IMR-90 (cell line): ENCODE measurements at regions not wholly inside any gene's neighbourhood (a gene's known extent, or its start where the extent isn't known, plus 50 kb on each side); places are given as distances from the start of the nearest gene placed in this dataset.

ENCODE experiments used
- ATAC-seq: fragments of 200-7000 bp; cut with Tn5 transposase; 2 replicates; pipeline ENCODE4 v1.9.1; 2020; ENCODE audit warnings: low read depth, mild to moderate bottlenecking, moderate library complexity
- BruUV-seq: library from RNA; stranded (reverse); fragments of 400-500 nt; replicated peaks from 2 replicates; lab custom pipeline; 2021; lab: Mats Ljungman, UMichigan
- CTCF ChIA-PET: fragments of 300-600 bp; formaldehyde crosslinking; extraction: SDS; loops from one replicate; lab custom pipeline; 2021; ENCODE audit warnings: antibody characterized with exemption; lab: Yijun Ruan, JAX
- POLR2A ChIA-PET: fragments of 300-600 bp; sonication (Branson Sonifier 250); formaldehyde crosslinking; loops from one replicate; lab custom pipeline; 2022; ENCODE audit warnings: antibody characterized with exemption; ENCODE audit not compliant: unreplicated experiment; lab: Charles Lee
- DNase-seq: peaks from one replicate; pipeline ENCODE4 v3.0.0; 2013
- H2AFZ ChIP-seq: replicated peaks from 2 replicates; pipeline ENCODE3; 2013; ENCODE audit warnings: low read length, mild to moderate bottlenecking; ENCODE audit not compliant: poor library complexity
- H2AK5ac ChIP-seq: 2 replicates; pipeline ENCODE4 v1.6.1; 2013; ENCODE audit warnings: low read depth, low read length, inconsistent platforms
- H2AK9ac ChIP-seq: replicated peaks from 2 replicates; pipeline ENCODE3; 2013; ENCODE audit warnings: mild to moderate bottlenecking, low read depth, low read length, moderate library complexity; ENCODE audit not compliant: poor library complexity
- H2BK120ac ChIP-seq: 2 replicates; pipeline ENCODE4 v1.6.1; 2013; ENCODE audit warnings: low read depth, low read length, inconsistent platforms
- H2BK15ac ChIP-seq: 3 replicates; pipeline ENCODE4 v1.6.1; 2013; ENCODE audit warnings: low read depth, low read length, inconsistent platforms
- H2BK20ac ChIP-seq: 2 replicates; pipeline ENCODE4 v1.6.1; 2013; ENCODE audit warnings: low read depth, mild to moderate bottlenecking, inconsistent platforms, low read length, moderate library complexity
- H2BK5ac ChIP-seq: 2 replicates; pipeline ENCODE4 v1.6.1; 2013; ENCODE audit warnings: mild to moderate bottlenecking, low read depth, low read length, inconsistent platforms; ENCODE audit not compliant: poor library complexity, severe bottlenecking
- H3K14ac ChIP-seq: replicated peaks from 2 replicates; pipeline ENCODE4 v1.6.1; 2013; ENCODE audit warnings: low read depth, low read length, inconsistent platforms
- H3K18ac ChIP-seq: 2 replicates; pipeline ENCODE4 v1.6.1; 2013; ENCODE audit warnings: low read depth, low read length, control low read depth
- H3K23ac ChIP-seq: 2 replicates; pipeline ENCODE4 v1.6.1; 2013; ENCODE audit warnings: low read depth, low read length, inconsistent platforms
- H3K27ac ChIP-seq: 2 replicates; pipeline ENCODE4 v1.5.1; 2013; ENCODE audit warnings: mild to moderate bottlenecking, control low read depth, low read length; ENCODE audit not compliant: insufficient read depth
- H3K27me3 ChIP-seq: 2 replicates; pipeline ENCODE4 v1.6.1; 2013; ENCODE audit warnings: low read length; ENCODE audit not compliant: control insufficient read depth, insufficient read depth
- H3K36me3 ChIP-seq: 2 replicates; pipeline ENCODE4 v1.6.1; 2013; ENCODE audit warnings: low read length, mixed read lengths; ENCODE audit not compliant: control insufficient read depth, insufficient read depth
- H3K4ac ChIP-seq: 2 replicates; pipeline ENCODE4 v1.6.1; 2013; ENCODE audit warnings: low read depth, low read length, inconsistent platforms
- H3K4me1 ChIP-seq: 2 replicates; pipeline ENCODE4 v1.6.1; 2013; ENCODE audit warnings: low read length, mixed read lengths; ENCODE audit not compliant: control insufficient read depth, insufficient read depth
- H3K4me2 ChIP-seq: 2 replicates; pipeline ENCODE4 v1.6.1; 2013; ENCODE audit warnings: low read depth, mild to moderate bottlenecking, control low read depth, low read length, moderate library complexity
- H3K4me3 ChIP-seq: 2 replicates; pipeline ENCODE4 v1.5.1; 2013; ENCODE audit warnings: low read depth, mild to moderate bottlenecking, control low read depth, low read length, moderate library complexity; ENCODE audit not compliant: insufficient read depth
- H3K56ac ChIP-seq: 2 replicates; pipeline ENCODE4 v1.6.1; 2013; ENCODE audit warnings: low read length, inconsistent platforms; ENCODE audit not compliant: insufficient read depth; ENCODE audit errors: extremely low read depth
- H3K79me1 ChIP-seq, 2 experiments: 2 replicates each; pipeline ENCODE4 v1.6.1; 2013; ENCODE audit warnings: low read length in 2 of 2, inconsistent platforms in 1 of 2, low read depth in 1 of 2
- H3K9ac ChIP-seq: 2 replicates; pipeline ENCODE4 v1.6.1; 2013; ENCODE audit warnings: low read depth, low read length, control low read depth
- H3K9me1 ChIP-seq: 2 replicates; pipeline ENCODE4 v1.6.1; 2013; ENCODE audit warnings: low read length, inconsistent platforms; ENCODE audit not compliant: insufficient read depth
- H3K9me3 ChIP-seq: 2 replicates; pipeline ENCODE4 v1.6.1; 2013; ENCODE audit warnings: low read length; ENCODE audit not compliant: control insufficient read depth, insufficient read depth
- H4K20me1 ChIP-seq: 2 replicates; pipeline ENCODE4 v1.6.1; 2013; ENCODE audit warnings: low read length, inconsistent platforms; ENCODE audit not compliant: insufficient read depth
- H4K5ac ChIP-seq: 2 replicates; pipeline ENCODE4 v1.6.1; 2013; ENCODE audit warnings: mild to moderate bottlenecking, low read depth, low read length, control low read depth
- H4K8ac ChIP-seq, 2 experiments: 2 replicates each; pipeline ENCODE4 v1.6.1; 2013; ENCODE audit warnings: low read depth in 2 of 2, low read length in 2 of 2, control low read depth in 1 of 2, inconsistent platforms in 1 of 2
- H4K91ac ChIP-seq: 2 replicates; pipeline ENCODE4 v1.6.1; 2013; ENCODE audit warnings: low read depth, low read length, inconsistent platforms; ENCODE audit not compliant: insufficient read depth
- RCOR1 ChIP-seq: IDR thresholded peaks from 2 replicates; pipeline ENCODE4 v1.6.1; 2012; ENCODE audit warnings: mild to moderate bottlenecking, low read length, improper control_type of control experiment; ENCODE audit not compliant: insufficient replicate concordance
- USF2 ChIP-seq: fragments of 150-350 bp; IDR thresholded peaks from 2 replicates; pipeline ENCODE4 v1.6.1; 2017; ENCODE audit warnings: mild to moderate bottlenecking, antibody characterized with exemption, low read length, low read depth
- WGBS, 2 experiments: methylation state at CpG; one replicate each; pipeline versions ENCODE4 v1.1.5 to v1.1.7; 2013; ENCODE audit warnings: missing lambda C conversion rate in 2 of 2; ENCODE audit not compliant: insufficient read length in 1 of 2; ENCODE audit errors: extremely low coverage in 2 of 2; 5-methylcytosine and 5-hydroxymethylcytosine counted together
- dilution Hi-C: fragments of 300-500 bp; cut with HindIII; formaldehyde crosslinking; loops from one replicate; pipeline ENCODE4 v1.14.3; 2018; ENCODE audit warnings: low sequenced_read_pairs; ENCODE audit not compliant: unreplicated experiment
- in situ Hi-C: fragments of 300-500 bp; cut with MboI; formaldehyde crosslinking; loops from 3 replicates; pipeline ENCODE4 v1.14.3; 2019; ENCODE audit warnings: low sequenced_read_pairs, inconsistent platforms, mixed read lengths
- intact Hi-C: fragments of 100-400 bp; cut with micrococcal nuclease; formaldehyde crosslinking; loops from 2 replicates; pipeline ENCODE4 v1.10.0; 2022

DNA sequence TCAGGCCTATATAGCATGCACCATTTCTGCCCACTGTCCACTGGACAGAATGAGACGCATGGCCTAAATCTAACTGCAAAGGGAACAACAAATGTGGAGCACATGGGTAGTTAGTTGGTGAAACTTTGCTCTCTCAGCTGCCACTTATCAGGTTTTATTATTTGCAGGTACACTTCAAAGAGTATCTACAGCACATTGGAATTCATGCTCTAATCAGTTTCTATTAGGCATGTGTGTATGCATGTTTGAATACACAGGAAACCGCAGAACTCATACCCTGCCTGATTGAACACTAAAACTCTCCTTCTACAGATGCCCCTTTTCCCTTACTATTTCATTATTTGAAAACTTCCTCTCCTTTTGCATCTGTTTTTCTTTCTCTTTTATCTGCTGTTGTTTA lies 97.4 kb upstream of the HSF2 start:
- no peaks in the 10 kb centered on the region for H3K36me3 ChIP-seq
- H3K9me1 ChIP-seq: no peaks in the 10 kb centered on the region
- H3K79me1 ChIP-seq: no peaks in the 10 kb centered on the region
- H4K8ac ChIP-seq: no peak overlapping the region
- no peaks in the 10 kb centered on the region for H4K20me1 ChIP-seq
- in situ Hi-C loops (no loop called here), intact Hi-C loops (no loop called here), dilution Hi-C loops (no loop called here)
- CTCF ChIA-PET: no interaction called here
- H2BK120ac ChIP-seq: no peak overlapping the region
- no peak overlapping the region for H3K27ac ChIP-seq
- POLR2A ChIA-PET: no interaction called here
- H2BK20ac ChIP-seq: no peak overlapping the region
- no peak overlapping the region for H4K5ac ChIP-seq
- H3K27me3 ChIP-seq: no peaks in the 10 kb centered on the region
- no peak overlapping the region for H3K23ac ChIP-seq
- H2AK5ac ChIP-seq: no peak overlapping the region
- no peak overlapping the region for H2AK9ac ChIP-seq
- no peak for DNase-seq
- no peak overlapping the region for H3K4me2 ChIP-seq
- no peak overlapping the region for H3K18ac ChIP-seq
- no peak overlapping the region for H3K14ac ChIP-seq
- no peak for TF ChIP-seq RCOR1
- TF ChIP-seq USF2: no peak
- ATAC-seq: no peak
- H3K4me3 ChIP-seq: no peak overlapping the region
- H2BK15ac ChIP-seq: no peak overlapping the region
- no TSS peak for BruUV-seq
- no peak overlapping the region for H3K56ac ChIP-seq
- H3K4ac ChIP-seq: no peak overlapping the region
- no peaks in the 10 kb centered on the region for H3K9me3 ChIP-seq
- no peak overlapping the region for H2AFZ ChIP-seq
- no peak overlapping the region for H4K91ac ChIP-seq
- no peak overlapping the region for H3K9ac ChIP-seq
- H2BK5ac ChIP-seq: no peak overlapping the region
- no CpG with 5 or more reads among the region's 2 CpGs for WGBS, 2 experiments
- H3K4me1 ChIP-seq: no peaks in the 10 kb centered on the region
